Body of pancreas (tissue), 4 donors: ENCODE measurements at regions not wholly inside any gene's neighbourhood (a gene's known extent, or its start where the extent isn't known, plus 50 kb on each side); places are given as distances from the start of the nearest gene placed in this dataset.

ENCODE experiments used
- ATAC-seq: fragments of 150-250 bp; one replicate; pipeline ENCODE4 v1.9.1; 2016
- DNase-seq, 4 donors: peaks; one replicate each; pipeline ENCODE4 v3.0.0-alpha.2; 2019
- H3K27ac ChIP-seq, 4 donors: fragments of 200-600 bp; sonication (generic); 1 replicate in 3 of 4; 2 replicates in 1 of 4; pipeline versions ENCODE4 v1.5.1 to v1.6.1; 2016 to 2019; ENCODE audit warnings: mild to moderate bottlenecking in 1 of 4, mixed read lengths in 1 of 4, moderate library complexity in 1 of 4
- H3K27me3 ChIP-seq, 2 donors: fragments of 200-600 bp; sonication (generic); one replicate each; pipeline ENCODE4 v1.6.0; 2016; ENCODE audit warnings: mild to moderate bottlenecking in 1 of 2
- H3K36me3 ChIP-seq, 2 donors: fragments of 200-600 bp; sonication (generic); replicated peaks in 1 of 2; 2 replicates each; pipeline ENCODE4 v1.5.1; 2016; ENCODE audit warnings: low read depth in 2 of 2; ENCODE audit not compliant: insufficient read depth in 1 of 2
- H3K4me1 ChIP-seq: fragments of 200-600 bp; sonication (generic); one replicate; pipeline ENCODE4 v1.6.0; 2016
- H3K4me3 ChIP-seq, 2 donors: fragments of 200-600 bp; sonication (generic); 1 replicate in 1 of 2; 2 replicates in 1 of 2; pipeline ENCODE4 v1.5.1; 2016 to 2019
- H3K9me3 ChIP-seq, 3 donors: fragments of 200-600 bp; sonication (generic); 1 replicate in 2 of 3; 2 replicates in 1 of 3; pipeline ENCODE4 v1.5.1; 2016
- CTCF ChIP-seq, 7 experiments: fragments of 450-650 bp in 4 of 7; fragments of 200-600 bp in 3 of 7; sonication (generic) in 3 of 7; IDR thresholded peaks; one replicate each; pipeline ENCODE4 v1.5.1; 2016 to 2019; ENCODE audit warnings: antibody characterized with exemption in 7 of 7
- POLR2A ChIP-seq, 3 donors: fragments of 450-650 bp; IDR thresholded peaks; one replicate each; pipeline ENCODE4 v1.6.1; 2016; ENCODE audit warnings: antibody characterized with exemption in 3 of 3, mild to moderate bottlenecking in 2 of 3
- WGBS, 2 donors: methylation state at CpG; one replicate each; pipeline ENCODE4 v1.1.5; 2017; 5-methylcytosine and 5-hydroxymethylcytosine counted together
- intact Hi-C: fragments of 100-400 bp; cut with DNase I; formaldehyde crosslinking; loops from one replicate; pipeline ENCODE4 v1.15.1; 2023

- WGBS, 2 donors = 73% methylated on average over 7 of the region's 7 CpGs
- no peak overlapping the region for H3K4me3 ChIP-seq
- H3K27me3 ChIP-seq = no peaks in the 10 kb centered on the region
- H3K27ac ChIP-seq = no peak overlapping the region
- ATAC-seq (no peak), DNase-seq (no peak)
- H3K4me1 ChIP-seq = no peaks in the 10 kb centered on the region
- H3K36me3 ChIP-seq = no peaks in the 10 kb centered on the region
- TF ChIP-seq POLR2A (IDR thresholded peaks at IDR 0.05) = no peak
- no peak for TF ChIP-seq CTCF (IDR thresholded peaks at IDR 0.05)
- intact Hi-C loops = no loop called here
- H3K9me3 ChIP-seq = no peaks in the 10 kb centered on the region
Measured at GRCh38 chr6:18053078-18053477, 65.6 kb upstream of the KIF13A start.

GRCh38 chr6:18049646-18050045 is 62.2 kb upstream of the KIF13A start:
- 100% methylated on average over 2 of the region's 2 CpGs for whole genome bisulfite sequencing, 2 donors

GRCh38 chr6:18048953-18049630 is 61.7 kb upstream of the KIF13A start:
- DNase-seq (no peak), ATAC-seq (no peak)
- Histone ChIP-seq H3K4me1 (no peaks in the 10 kb centered on the region), H3K36me3 (no peaks in the 10 kb centered on the region), H3K4me3 (no peak overlapping the region), H3K9me3 (no peaks in the 10 kb centered on the region), H3K27ac (no peak overlapping the region), H3K27me3 (no peaks in the 10 kb centered on the region)
- intact Hi-C loops = no loop called here
- 74 to 75% methylated on average over 4 of the region's 4 CpGs for WGBS, 2 donors
- TF ChIP-seq POLR2A (IDR thresholded peaks at IDR 0.05) (no peak), CTCF (IDR thresholded peaks at IDR 0.05) (no peak)

More at GRCh38 chr6:18049646-18050045, 62.2 kb upstream of the KIF13A start:
- DNase-seq (no peak), ATAC-seq (no peak)
- Histone ChIP-seq H3K36me3 (no peaks in the 10 kb centered on the region), H3K9me3 (no peaks in the 10 kb centered on the region), H3K27me3 (no peaks in the 10 kb centered on the region), H3K27ac (no peak overlapping the region), H3K4me1 (no peaks in the 10 kb centered on the region), H3K4me3 (no peak overlapping the region)
- intact Hi-C loops = no loop called here
- TF ChIP-seq CTCF (IDR thresholded peaks at IDR 0.05) (no peak), POLR2A (IDR thresholded peaks at IDR 0.05) (no peak)

- TF ChIP-seq POLR2A (IDR thresholded peaks at IDR 0.05) (no peak), CTCF (IDR thresholded peaks at IDR 0.05) (no peak)
- intact Hi-C loops = no loop called here
- ATAC-seq = no peak
- Histone ChIP-seq H3K4me1 (no peaks in the 10 kb centered on the region), H3K9me3 (no peaks in the 10 kb centered on the region), H3K27ac (no peak overlapping the region), H3K4me3 (no peak overlapping the region), H3K27me3 (no peaks in the 10 kb centered on the region), H3K36me3 (no peaks in the 10 kb centered on the region)
- DNase-seq = no peak
- WGBS, 2 donors = 94 to 98% methylated on average over 2 of the region's 2 CpGs
Measured at GRCh38 chr6:18047406-18047805, 60.0 kb upstream of the KIF13A start.

GRCh38 chr6:18045507-18045906 is 58.1 kb upstream of the KIF13A start:
- TF ChIP-seq POLR2A (IDR thresholded peaks at IDR 0.05) = no peak
- TF ChIP-seq CTCF (IDR thresholded peaks at IDR 0.05) = no peak

More at GRCh38 chr6:18045507-18045906, 58.1 kb upstream of the KIF13A start:
- Histone ChIP-seq H3K27ac (no peak overlapping the region), H3K27me3 (no peaks in the 10 kb centered on the region), H3K4me1 (no peaks in the 10 kb centered on the region), H3K36me3 (no peaks in the 10 kb centered on the region), H3K4me3 (no peak overlapping the region), H3K9me3 (no peaks in the 10 kb centered on the region)
- DNase-seq (no peak), ATAC-seq (no peak)
- intact Hi-C loops = no loop called here
